ENCODE measurements at regions not wholly inside any gene's neighbourhood (a gene's known extent, or its start where the extent isn't known, plus 50 kb on each side); places are given as distances from the start of the nearest gene placed in this dataset.

- no peaks in the 10 kb centered on the region for H4K20me1 ChIP-seq (ENCODE audit: insufficient read depth)
- H3K79me2 ChIP-seq (ENCODE audit: insufficient read depth, low read length): no peaks in the 10 kb centered on the region
- H3K9me2 ChIP-seq (ENCODE audit: insufficient read depth): no peaks in the 10 kb centered on the region
- ChIA-PET CTCF (no interaction called here), RAD21 (ENCODE audit: low non-redundant PET in 1 of 2, low total read pairs in 2 of 2, uncharacterized antibody in 2 of 2, unreplicated experiment in 2 of 2) (no interaction called here), POLR2A (no interaction called here)
- no peak overlapping the region for H2AFZ ChIP-seq (ENCODE audit: low read depth, low read length, poor library complexity, severe bottlenecking)
- BruUV-seq (replicated peaks): no TSS peak
- H3K4me1 ChIP-seq (ENCODE audit: control insufficient read depth in 1 of 2, insufficient read depth in 2 of 2, low read length in 2 of 2): no peaks in the 10 kb centered on the region
- no peaks in the 10 kb centered on the region for H3K27me3 ChIP-seq (ENCODE audit: insufficient read depth, low read length)
- DNase-seq (ENCODE audit: low read depth, low spot score) (no peak), ATAC-seq (no peak)
- H3K9me3 ChIP-seq (ENCODE audit: control insufficient read depth in 1 of 2, insufficient read depth in 1 of 2, low read depth in 1 of 2, low read length in 2 of 2): no peaks in the 10 kb centered on the region
- no peaks in the 10 kb centered on the region for H3K36me3 ChIP-seq (ENCODE audit: control insufficient read depth in 1 of 2, insufficient read depth in 2 of 2, low read length in 2 of 2)
- H3K27ac ChIP-seq (ENCODE audit: low read depth, low read length): no peak overlapping the region
- no peak overlapping the region for H3K4me3 ChIP-seq (replicated peaks in 1 of 2; ENCODE audit: low read depth in 1 of 2, low read length in 2 of 2)
- no peak overlapping the region for H3K9ac ChIP-seq (ENCODE audit: low read length)
- no peak for TF ChIP-seq SP1 (IDR thresholded peaks at IDR 0.05; ENCODE audit: low read depth)
- TF ChIP-seq SRF (IDR thresholded peaks at IDR 0.05; ENCODE audit: low read depth): no peak
- no peak for TF ChIP-seq CEBPB (IDR thresholded peaks at IDR 0.05; ENCODE audit: low read depth)
- TF ChIP-seq ZBTB33 (IDR thresholded peaks at IDR 0.05; ENCODE audit: extremely low read depth, insufficient replicate concordance, low read length): no peak
- no peak for TF ChIP-seq EZH2 (IDR thresholded peaks at IDR 0.05)
- no peak for TF ChIP-seq JUND (IDR thresholded peaks at IDR 0.05)
- TF ChIP-seq POLR2A (IDR thresholded peaks at IDR 0.05; ENCODE audit: borderline replicate concordance, extremely low read depth, insufficient read depth, insufficient read length): no peak
- TF ChIP-seq RAD21 (IDR thresholded peaks at IDR 0.05; ENCODE audit: low read depth): no peak
- TF ChIP-seq, protein P1, sequence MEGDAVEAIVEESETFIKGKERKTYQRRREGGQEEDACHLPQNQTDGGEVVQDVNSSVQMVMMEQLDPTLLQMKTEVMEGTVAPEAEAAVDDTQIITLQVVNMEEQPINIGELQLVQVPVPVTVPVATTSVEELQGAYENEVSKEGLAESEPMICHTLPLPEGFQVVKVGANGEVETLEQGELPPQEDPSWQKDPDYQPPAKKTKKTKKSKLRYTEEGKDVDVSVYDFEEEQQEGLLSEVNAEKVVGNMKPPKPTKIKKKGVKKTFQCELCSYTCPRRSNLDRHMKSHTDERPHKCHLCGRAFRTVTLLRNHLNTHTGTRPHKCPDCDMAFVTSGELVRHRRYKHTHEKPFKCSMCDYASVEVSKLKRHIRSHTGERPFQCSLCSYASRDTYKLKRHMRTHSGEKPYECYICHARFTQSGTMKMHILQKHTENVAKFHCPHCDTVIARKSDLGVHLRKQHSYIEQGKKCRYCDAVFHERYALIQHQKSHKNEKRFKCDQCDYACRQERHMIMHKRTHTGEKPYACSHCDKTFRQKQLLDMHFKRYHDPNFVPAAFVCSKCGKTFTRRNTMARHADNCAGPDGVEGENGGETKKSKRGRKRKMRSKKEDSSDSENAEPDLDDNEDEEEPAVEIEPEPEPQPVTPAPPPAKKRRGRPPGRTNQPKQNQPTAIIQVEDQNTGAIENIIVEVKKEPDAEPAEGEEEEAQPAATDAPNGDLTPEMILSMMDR (IDR thresholded peaks at IDR 0.05 in 2 of 3, conservative IDR thresholded peaks at IDR 0.05 in 1 of 3; ENCODE audit: borderline replicate concordance in 1 of 3, insufficient read depth in 1 of 3, low read depth in 2 of 3, low read length in 2 of 3): no peak
- TF ChIP-seq YY1 (IDR thresholded peaks at IDR 0.05; ENCODE audit: extremely low read depth, insufficient replicate concordance, low read depth, low read length): no peak
- TF ChIP-seq EGR1 (IDR thresholded peaks at IDR 0.05; ENCODE audit: low read depth): no peak
- no peak for TF ChIP-seq CBX3 (IDR thresholded peaks at IDR 0.05; ENCODE audit: low read depth)
- no peak for TF ChIP-seq ZFX (IDR thresholded peaks at IDR 0.05)
- TF ChIP-seq SIN3A (IDR thresholded peaks at IDR 0.05; ENCODE audit: low read depth): no peak
- no peak for TF ChIP-seq TCF7L2 (IDR thresholded peaks at IDR 0.05; ENCODE audit: borderline replicate concordance, extremely low read depth, insufficient read depth, insufficient read length)
- no peak for TF ChIP-seq ATF3 (IDR thresholded peaks at IDR 0.05)
- TF ChIP-seq EZH2phosphoT487 (IDR thresholded peaks at IDR 0.05; ENCODE audit: borderline replicate concordance): no peak
- TF ChIP-seq POLR2AphosphoS5 (IDR thresholded peaks at IDR 0.05; ENCODE audit: low read depth, low read length): no peak
- TF ChIP-seq, protein P2, sequence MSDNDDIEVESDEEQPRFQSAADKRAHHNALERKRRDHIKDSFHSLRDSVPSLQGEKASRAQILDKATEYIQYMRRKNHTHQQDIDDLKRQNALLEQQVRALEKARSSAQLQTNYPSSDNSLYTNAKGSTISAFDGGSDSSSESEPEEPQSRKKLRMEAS (IDR thresholded peaks at IDR 0.05): no peak
- no peak for TF ChIP-seq ZNF274 (IDR thresholded peaks at IDR 0.05; ENCODE audit: low read depth, low read length)
- no peak overlapping the region for H3K4me2 ChIP-seq (ENCODE audit: low read length)
- intact Hi-C loops (cut with micrococcal nuclease): no loop called here
Observed at GRCh38 chr3:162699291-162699690, 1202.7 kb downstream of the OTOL1 start.

Data from HCT116 (cell line).